OCI-LY1 (cell line): ENCODE measurements at regions not wholly inside any gene's neighbourhood (a gene's known extent, or its start where the extent isn't known, plus 50 kb on each side); places are given as distances from the start of the nearest gene placed in this dataset.

Source experiments
- H2AFZ ChIP-seq: fragments of 200-600 bp; sonication (generic), shearing (Covaris generic); 2 replicates; pipeline ENCODE4 v1.6.0; 2014; ENCODE audit warnings: antibody characterized with exemption, mild to moderate bottlenecking, low read length
- H3F3A ChIP-seq: fragments of 200-600 bp; sonication (generic), shearing (Covaris generic); 2 replicates; pipeline ENCODE4 v1.6.0; 2014; ENCODE audit warnings: mild to moderate bottlenecking, antibody characterized with exemption, low read length, moderate library complexity; ENCODE audit not compliant: insufficient read depth
- H3K27ac ChIP-seq: fragments of 200-600 bp; sonication (generic); 2 replicates; pipeline ENCODE4 v1.5.1; 2014; ENCODE audit warnings: low read length, mixed run types, mild to moderate bottlenecking, low read depth; ENCODE audit not compliant: poor library complexity, severe bottlenecking
- H3K27me3 ChIP-seq: fragments of 200-600 bp; sonication (generic); 2 replicates; pipeline ENCODE4 v1.6.0; 2014; ENCODE audit warnings: antibody characterized with exemption, mild to moderate bottlenecking, low read length, moderate library complexity; ENCODE audit not compliant: insufficient read depth
- H3K36me3 ChIP-seq: fragments of 200-600 bp; sonication (generic); 2 replicates; pipeline ENCODE4 v1.6.1; 2014; ENCODE audit warnings: mild to moderate bottlenecking, antibody characterized with exemption, low read length, moderate library complexity, mixed read lengths; ENCODE audit not compliant: insufficient read depth
- H3K4me1 ChIP-seq: fragments of 200-600 bp; sonication (generic); 2 replicates; pipeline ENCODE4 v1.5.1; 2014; ENCODE audit warnings: mild to moderate bottlenecking, low read length, moderate library complexity; ENCODE audit not compliant: insufficient read depth, severe bottlenecking
- H3K4me2 ChIP-seq: fragments of 200-600 bp; sonication (generic), shearing (Covaris generic); 2 replicates; pipeline ENCODE4 v1.6.1; 2014; ENCODE audit warnings: low read length
- H3K4me3 ChIP-seq: fragments of 200-600 bp; sonication (generic); 2 replicates; pipeline ENCODE4 v1.5.1; 2014; ENCODE audit warnings: low read length, low read depth, mild to moderate bottlenecking, mixed read lengths; ENCODE audit not compliant: poor library complexity, severe bottlenecking
- H3K79me2 ChIP-seq: fragments of 200-600 bp; shearing (Covaris generic); 2 replicates; pipeline ENCODE4 v1.6.1; 2016; ENCODE audit warnings: mixed run types, low read length, mixed read lengths; ENCODE audit not compliant: insufficient read depth
- H3K9ac ChIP-seq: fragments of 200-600 bp; sonication (generic), shearing (Covaris generic); 2 replicates; pipeline ENCODE4 v1.6.1; 2014; ENCODE audit warnings: mild to moderate bottlenecking, low read length, mixed read lengths
- H3K9me2 ChIP-seq: fragments of 200-600 bp; sonication (generic), shearing (Covaris generic); 2 replicates; pipeline ENCODE4 v1.6.1; 2014; ENCODE audit warnings: low read depth, mild to moderate bottlenecking, low read length, mixed read lengths
- H3K9me3 ChIP-seq: fragments of 200-600 bp; shearing (Covaris generic); 2 replicates; pipeline ENCODE4 v1.6.1; 2014; ENCODE audit warnings: low read length, mixed read lengths
- H4K20me1 ChIP-seq: fragments of 200-600 bp; sonication (generic), shearing (Covaris generic); 2 replicates; pipeline ENCODE4 v1.6.0; 2016; ENCODE audit warnings: mild to moderate bottlenecking, low read length; ENCODE audit not compliant: insufficient read depth
- EZH2 ChIP-seq: fragments of 200-600 bp; sonication (generic), shearing (Covaris generic); IDR thresholded peaks from 2 replicates; pipeline ENCODE4 v1.8.0; 2017; ENCODE audit warnings: borderline replicate concordance, mixed run types, mild to moderate bottlenecking, antibody characterized with exemption, low read length, moderate library complexity, mixed read lengths
- TF ChIP-seq, protein P1 (sequence below): fragments of 200-600 bp; sonication (generic), shearing (Covaris generic); IDR thresholded peaks from 2 replicates; pipeline ENCODE4 v1.5.1; 2017; ENCODE audit warnings: mild to moderate bottlenecking, antibody characterized with exemption, low read length, moderate library complexity, mixed read lengths

DNA sequence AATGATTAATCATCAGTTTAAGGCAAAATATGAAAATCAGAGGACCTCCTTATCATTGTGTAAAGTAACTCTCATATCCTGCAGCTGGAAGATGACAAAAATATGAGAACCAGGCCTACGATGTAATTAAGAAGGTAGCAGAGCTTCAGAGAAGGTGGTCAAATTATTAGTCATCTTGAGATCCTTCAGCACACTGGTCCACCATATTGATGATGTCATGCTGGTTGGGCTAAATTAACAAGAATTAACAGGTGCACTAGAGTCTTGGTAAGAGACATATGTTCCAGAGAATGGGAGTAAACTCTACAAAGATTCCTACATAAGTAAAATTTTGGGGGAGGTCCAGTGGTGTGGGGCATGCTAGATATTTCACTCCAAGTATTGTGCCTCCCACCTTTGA is 112.8 kb downstream of the OTOR start:
- H3K4me2 ChIP-seq = no peak overlapping the region
- H3K9ac ChIP-seq = no peak overlapping the region
- no peaks in the 10 kb centered on the region for H3K27me3 ChIP-seq
- no peaks in the 10 kb centered on the region for H3K9me3 ChIP-seq
- H3K4me3 ChIP-seq = no peak overlapping the region
- H3K4me1 ChIP-seq = no peaks in the 10 kb centered on the region
- no peak overlapping the region for H3K27ac ChIP-seq
- no peaks in the 10 kb centered on the region for H3K9me2 ChIP-seq
- TF ChIP-seq EZH2 = no peak
- TF ChIP-seq, protein P1, sequence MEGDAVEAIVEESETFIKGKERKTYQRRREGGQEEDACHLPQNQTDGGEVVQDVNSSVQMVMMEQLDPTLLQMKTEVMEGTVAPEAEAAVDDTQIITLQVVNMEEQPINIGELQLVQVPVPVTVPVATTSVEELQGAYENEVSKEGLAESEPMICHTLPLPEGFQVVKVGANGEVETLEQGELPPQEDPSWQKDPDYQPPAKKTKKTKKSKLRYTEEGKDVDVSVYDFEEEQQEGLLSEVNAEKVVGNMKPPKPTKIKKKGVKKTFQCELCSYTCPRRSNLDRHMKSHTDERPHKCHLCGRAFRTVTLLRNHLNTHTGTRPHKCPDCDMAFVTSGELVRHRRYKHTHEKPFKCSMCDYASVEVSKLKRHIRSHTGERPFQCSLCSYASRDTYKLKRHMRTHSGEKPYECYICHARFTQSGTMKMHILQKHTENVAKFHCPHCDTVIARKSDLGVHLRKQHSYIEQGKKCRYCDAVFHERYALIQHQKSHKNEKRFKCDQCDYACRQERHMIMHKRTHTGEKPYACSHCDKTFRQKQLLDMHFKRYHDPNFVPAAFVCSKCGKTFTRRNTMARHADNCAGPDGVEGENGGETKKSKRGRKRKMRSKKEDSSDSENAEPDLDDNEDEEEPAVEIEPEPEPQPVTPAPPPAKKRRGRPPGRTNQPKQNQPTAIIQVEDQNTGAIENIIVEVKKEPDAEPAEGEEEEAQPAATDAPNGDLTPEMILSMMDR = no peak
- H3K36me3 ChIP-seq = no peaks in the 10 kb centered on the region
- no peaks in the 10 kb centered on the region for H3F3A ChIP-seq
- H2AFZ ChIP-seq = no peak overlapping the region
- H3K79me2 ChIP-seq = no peaks in the 10 kb centered on the region
- no peaks in the 10 kb centered on the region for H4K20me1 ChIP-seq

DNA sequence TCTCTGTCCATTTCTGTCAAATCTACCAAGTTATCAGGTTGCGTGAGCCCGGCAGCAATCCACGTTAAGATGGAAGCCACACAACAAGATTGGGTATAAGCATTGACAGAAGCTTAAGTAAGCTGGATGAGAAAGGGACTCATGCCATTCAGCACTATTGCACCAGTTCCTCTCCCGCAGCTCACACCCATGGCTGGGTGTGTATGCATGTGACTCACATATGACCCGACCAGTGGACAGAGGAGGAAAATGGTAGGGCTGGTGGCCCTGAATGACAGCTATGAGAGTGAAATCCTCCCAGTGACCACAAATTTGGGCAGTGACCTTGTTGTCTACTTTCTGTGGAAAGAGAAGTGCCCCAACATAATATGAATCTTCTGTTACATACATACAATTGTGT is 113.5 kb downstream of the OTOR start:
- Histone ChIP-seq H3F3A (no peaks in the 10 kb centered on the region), H3K9me2 (no peaks in the 10 kb centered on the region), H4K20me1 (no peaks in the 10 kb centered on the region), H3K27ac (no peak overlapping the region), H3K4me3 (no peak overlapping the region), H3K9me3 (no peaks in the 10 kb centered on the region), H3K79me2 (no peaks in the 10 kb centered on the region), H3K36me3 (no peaks in the 10 kb centered on the region), H2AFZ (no peak overlapping the region), H3K4me1 (no peaks in the 10 kb centered on the region), H3K4me2 (no peak overlapping the region), H3K9ac (no peak overlapping the region), H3K27me3 (no peaks in the 10 kb centered on the region)
- no peak for TF ChIP-seq EZH2

DNA sequence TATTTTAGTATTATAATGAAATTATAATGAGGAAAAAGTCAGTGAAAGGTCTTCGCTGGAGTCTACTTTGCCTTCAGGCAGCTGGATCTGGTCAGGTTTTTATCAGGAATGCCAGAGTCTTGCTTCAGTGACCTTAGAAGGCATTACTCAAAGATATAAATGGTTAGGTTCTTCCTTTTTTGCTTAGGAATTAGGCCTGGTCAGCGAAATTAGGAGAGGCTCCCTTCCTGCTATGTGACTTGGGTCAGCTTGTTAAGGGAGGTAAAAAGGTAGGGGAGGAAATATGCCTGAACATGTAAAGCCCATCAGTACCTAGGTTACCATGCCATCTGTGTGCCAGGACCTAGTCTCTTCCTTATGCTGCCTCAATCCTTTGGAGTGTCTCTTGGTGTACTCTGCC is 115.1 kb downstream of the OTOR start:
- H3K4me1 ChIP-seq = no peaks in the 10 kb centered on the region
- H3F3A ChIP-seq = no peaks in the 10 kb centered on the region
- H3K9me3 ChIP-seq = no peaks in the 10 kb centered on the region
- H3K79me2 ChIP-seq = no peaks in the 10 kb centered on the region
- TF ChIP-seq, protein P1 = no peak
- no peak for TF ChIP-seq EZH2
- no peaks in the 10 kb centered on the region for H3K9me2 ChIP-seq
- no peaks in the 10 kb centered on the region for H3K36me3 ChIP-seq
- H3K4me3 ChIP-seq = no peak overlapping the region
- H2AFZ ChIP-seq = no peak overlapping the region
- no peaks in the 10 kb centered on the region for H4K20me1 ChIP-seq
- no peak overlapping the region for H3K4me2 ChIP-seq
- H3K9ac ChIP-seq = no peak overlapping the region
- H3K27me3 ChIP-seq = no peaks in the 10 kb centered on the region
- no peak overlapping the region for H3K27ac ChIP-seq

DNA sequence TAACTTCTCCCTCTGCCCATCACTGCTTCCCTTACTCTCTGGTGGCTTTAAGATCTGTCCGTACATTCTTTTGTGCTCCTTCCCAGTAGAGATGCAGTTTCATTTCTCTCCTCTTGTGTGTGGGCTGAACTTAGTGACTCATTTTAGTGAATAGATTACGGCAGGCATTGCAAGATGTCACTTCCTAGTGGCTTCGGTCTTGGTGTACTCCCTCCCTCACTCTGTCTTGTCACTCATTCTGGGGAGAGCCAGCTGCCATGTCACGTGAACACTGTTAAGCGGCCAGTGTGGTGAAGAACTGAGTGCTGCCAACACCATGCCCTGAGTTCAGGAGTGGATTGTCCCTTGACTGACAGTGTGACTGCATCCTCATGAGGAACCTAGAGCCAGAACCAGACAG is 115.9 kb downstream of the OTOR start:
- Histone ChIP-seq H3K4me1 (no peaks in the 10 kb centered on the region), H3K27ac (no peak overlapping the region), H3K4me2 (no peak overlapping the region), H3K9me2 (no peaks in the 10 kb centered on the region), H3K9ac (no peak overlapping the region), H3K4me3 (no peak overlapping the region), H3K27me3 (no peaks in the 10 kb centered on the region), H3K36me3 (no peaks in the 10 kb centered on the region), H4K20me1 (no peaks in the 10 kb centered on the region), H3F3A (no peaks in the 10 kb centered on the region), H2AFZ (no peak overlapping the region), H3K9me3 (no peaks in the 10 kb centered on the region), H3K79me2 (no peaks in the 10 kb centered on the region)
- TF ChIP-seq EZH2 = no peak
- TF ChIP-seq, protein P1 = no peak
